ENCODE measurements at regions not wholly inside any gene's neighbourhood (a gene's known extent, or its start where the extent isn't known, plus 50 kb on each side); places are given as distances from the start of the nearest gene placed in this dataset.

DNA sequence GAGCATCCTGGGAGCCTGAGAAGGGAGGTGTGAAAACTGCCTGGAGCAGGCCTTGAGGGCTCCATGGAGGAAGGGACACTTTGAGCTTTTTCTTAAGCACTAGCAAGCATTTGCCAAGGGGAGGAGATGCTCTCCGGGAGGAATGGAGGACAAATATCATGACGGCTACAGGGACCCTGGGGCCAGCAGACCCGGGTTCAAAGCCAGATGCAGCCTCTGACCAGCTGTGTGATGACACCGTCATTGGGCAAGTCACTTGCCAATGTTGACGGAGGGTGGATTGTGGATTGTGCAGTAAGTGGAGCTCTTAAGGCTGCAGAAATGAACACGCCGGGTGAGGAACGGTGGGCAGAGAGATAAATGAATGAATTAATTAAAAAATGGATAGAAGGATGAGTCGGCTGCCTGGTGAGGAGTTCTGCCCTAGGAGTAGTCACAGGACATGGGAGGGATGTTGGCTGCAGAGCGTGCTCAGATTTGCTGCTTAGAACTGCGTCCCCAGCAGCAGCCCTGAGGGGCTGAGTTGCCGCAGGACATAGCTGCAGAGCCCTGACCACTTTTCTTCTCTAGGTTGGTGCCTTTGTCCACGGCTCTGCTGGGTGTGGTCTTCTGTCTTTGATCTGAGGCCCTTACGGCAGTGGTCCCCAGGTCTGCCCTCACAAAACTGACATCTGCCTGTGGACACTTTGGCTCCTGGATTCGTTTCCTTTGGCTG, 507.6 kb downstream of the NPHP4 start:
- TF ChIP-seq, protein P1, sequence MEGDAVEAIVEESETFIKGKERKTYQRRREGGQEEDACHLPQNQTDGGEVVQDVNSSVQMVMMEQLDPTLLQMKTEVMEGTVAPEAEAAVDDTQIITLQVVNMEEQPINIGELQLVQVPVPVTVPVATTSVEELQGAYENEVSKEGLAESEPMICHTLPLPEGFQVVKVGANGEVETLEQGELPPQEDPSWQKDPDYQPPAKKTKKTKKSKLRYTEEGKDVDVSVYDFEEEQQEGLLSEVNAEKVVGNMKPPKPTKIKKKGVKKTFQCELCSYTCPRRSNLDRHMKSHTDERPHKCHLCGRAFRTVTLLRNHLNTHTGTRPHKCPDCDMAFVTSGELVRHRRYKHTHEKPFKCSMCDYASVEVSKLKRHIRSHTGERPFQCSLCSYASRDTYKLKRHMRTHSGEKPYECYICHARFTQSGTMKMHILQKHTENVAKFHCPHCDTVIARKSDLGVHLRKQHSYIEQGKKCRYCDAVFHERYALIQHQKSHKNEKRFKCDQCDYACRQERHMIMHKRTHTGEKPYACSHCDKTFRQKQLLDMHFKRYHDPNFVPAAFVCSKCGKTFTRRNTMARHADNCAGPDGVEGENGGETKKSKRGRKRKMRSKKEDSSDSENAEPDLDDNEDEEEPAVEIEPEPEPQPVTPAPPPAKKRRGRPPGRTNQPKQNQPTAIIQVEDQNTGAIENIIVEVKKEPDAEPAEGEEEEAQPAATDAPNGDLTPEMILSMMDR (IDR thresholded peaks at IDR 0.05 in 2 of 3, conservative IDR thresholded peaks at IDR 0.05 in 1 of 3; ENCODE audit: control insufficient read depth in 2 of 3, extremely low read depth in 1 of 3, insufficient read depth in 1 of 3, low read depth in 3 of 3, low read length in 3 of 3), result no peak
- TF ChIP-seq, protein P2, sequence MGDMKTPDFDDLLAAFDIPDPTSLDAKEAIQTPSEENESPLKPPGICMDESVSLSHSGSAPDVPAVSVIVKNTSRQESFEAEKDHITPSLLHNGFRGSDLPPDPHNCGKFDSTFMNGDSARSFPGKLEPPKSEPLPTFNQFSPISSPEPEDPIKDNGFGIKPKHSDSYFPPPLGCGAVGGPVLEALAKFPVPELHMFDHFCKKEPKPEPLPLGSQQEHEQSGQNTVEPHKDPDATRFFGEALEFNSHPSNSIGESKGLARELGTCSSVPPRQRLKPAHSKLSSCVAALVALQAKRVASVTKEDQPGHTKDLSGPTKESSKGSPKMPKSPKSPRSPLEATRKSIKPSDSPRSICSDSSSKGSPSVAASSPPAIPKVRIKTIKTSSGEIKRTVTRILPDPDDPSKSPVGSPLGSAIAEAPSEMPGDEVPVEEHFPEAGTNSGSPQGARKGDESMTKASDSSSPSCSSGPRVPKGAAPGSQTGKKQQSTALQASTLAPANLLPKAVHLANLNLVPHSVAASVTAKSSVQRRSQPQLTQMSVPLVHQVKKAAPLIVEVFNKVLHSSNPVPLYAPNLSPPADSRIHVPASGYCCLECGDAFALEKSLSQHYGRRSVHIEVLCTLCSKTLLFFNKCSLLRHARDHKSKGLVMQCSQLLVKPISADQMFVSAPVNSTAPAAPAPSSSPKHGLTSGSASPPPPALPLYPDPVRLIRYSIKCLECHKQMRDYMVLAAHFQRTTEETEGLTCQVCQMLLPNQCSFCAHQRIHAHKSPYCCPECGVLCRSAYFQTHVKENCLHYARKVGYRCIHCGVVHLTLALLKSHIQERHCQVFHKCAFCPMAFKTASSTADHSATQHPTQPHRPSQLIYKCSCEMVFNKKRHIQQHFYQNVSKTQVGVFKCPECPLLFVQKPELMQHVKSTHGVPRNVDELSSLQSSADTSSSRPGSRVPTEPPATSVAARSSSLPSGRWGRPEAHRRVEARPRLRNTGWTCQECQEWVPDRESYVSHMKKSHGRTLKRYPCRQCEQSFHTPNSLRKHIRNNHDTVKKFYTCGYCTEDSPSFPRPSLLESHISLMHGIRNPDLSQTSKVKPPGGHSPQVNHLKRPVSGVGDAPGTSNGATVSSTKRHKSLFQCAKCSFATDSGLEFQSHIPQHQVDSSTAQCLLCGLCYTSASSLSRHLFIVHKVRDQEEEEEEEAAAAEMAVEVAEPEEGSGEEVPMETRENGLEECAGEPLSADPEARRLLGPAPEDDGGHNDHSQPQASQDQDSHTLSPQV (IDR thresholded peaks at IDR 0.05), result no peak
- TF ChIP-seq POLR2AphosphoS2 (IDR thresholded peaks at IDR 0.05; ENCODE audit: low read depth, low read length), result no peak
- TF ChIP-seq EP300 (IDR thresholded peaks at IDR 0.05; ENCODE audit: borderline replicate concordance in 1 of 2, control insufficient read depth in 1 of 2, low read depth in 2 of 2, low read length in 2 of 2), result no peak
- TF ChIP-seq MYC (IDR thresholded peaks at IDR 0.05; ENCODE audit: insufficient read depth, insufficient read length, insufficient replicate concordance, low read length, severe bottlenecking), result no peak
- TF ChIP-seq ZNF24 (IDR thresholded peaks at IDR 0.05), result no peak
- no peak for TF ChIP-seq SMC3 (IDR thresholded peaks at IDR 0.05; ENCODE audit: borderline replicate concordance, low read length)
- TF ChIP-seq EZH2 (IDR thresholded peaks at IDR 0.05; ENCODE audit: borderline replicate concordance, control insufficient read depth, low read depth, low read length), result no peak
- no peak for TF ChIP-seq ATF7 (IDR thresholded peaks at IDR 0.05; ENCODE audit: low read depth)
- no peak for TF ChIP-seq NFYB (IDR thresholded peaks at IDR 0.05; ENCODE audit: insufficient read depth, low read depth, low read length)
- no peak for TF ChIP-seq POLR2A (IDR thresholded peaks at IDR 0.05; ENCODE audit: low read depth, low read length)
- no peak for TF ChIP-seq ASH2L (IDR thresholded peaks at IDR 0.05; ENCODE audit: borderline replicate concordance, low read depth)
- no peak for TF ChIP-seq POLR2AphosphoS5 (IDR thresholded peaks at IDR 0.05; ENCODE audit: low read length)
